ENCODE measurements at regions not wholly inside any gene's neighbourhood (a gene's known extent, or its start where the extent isn't known, plus 50 kb on each side); places are given as distances from the start of the nearest gene placed in this dataset.
A peak's percentile ranks its signal among the peaks of the same experiment; 100 is the strongest.

GRCh38 chr20:58568483-58569240 lies 53.5 kb upstream of the APCDD1L start:
- ATAC-seq (replicated peaks in 6 of 8), result no peak

DNA sequence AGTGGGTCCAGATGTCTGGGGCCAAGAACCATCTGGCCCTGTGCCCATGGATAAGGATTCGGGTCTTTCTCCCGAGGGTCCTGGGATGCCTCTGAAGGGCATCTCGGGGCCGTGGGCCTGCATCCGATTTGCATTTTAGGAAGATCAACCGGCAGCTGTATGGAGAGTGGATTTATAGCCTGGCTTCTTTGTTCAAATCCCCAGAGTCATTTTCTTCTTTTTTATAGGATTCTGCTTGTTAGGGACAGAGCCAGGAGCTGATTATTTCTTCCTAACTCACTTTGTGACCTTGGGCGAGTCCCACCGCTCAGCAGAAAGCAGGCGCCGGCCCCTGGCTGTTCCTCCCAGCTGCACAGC lies 52.9 kb upstream of the APCDD1L start:
- in situ Hi-C loops (cut with MboI; ENCODE audit: low pct_unique_long_range_greater_than_20kb in 2 of 9, low sequenced_read_pairs in 9 of 9, unreplicated experiment in 9 of 9), result no loop called here
- peaks cover 48 to 53% of the 10 kb centered on the region in 2 donors for H3K4me1 ChIP-seq (replicated peaks in 1 of 2)
- WGBS, 10 experiments, result 0 to 90% (median 47%) methylated on average over 1 to 5 of the region's 10 CpGs; no CpG with 5 or more reads in 4 of the 10 experiments
- H3K4me3 ChIP-seq, result no peak overlapping the region
- ATAC-seq (replicated peaks in 6 of 8), result peak in 1 of 8 experiments; percentile 14
- peak overlapping the region in 1 of 2 donors; percentile 44 for H3K27ac ChIP-seq

More at GRCh38 chr20:58568483-58569240, 53.5 kb upstream of the APCDD1L start:
- no peak overlapping the region for H3K4me3 ChIP-seq
- peaks cover 48 to 53% of the 10 kb centered on the region in 2 donors for H3K4me1 ChIP-seq (replicated peaks in 1 of 2)
- in situ Hi-C loops (cut with MboI; ENCODE audit: low pct_unique_long_range_greater_than_20kb in 2 of 9, low sequenced_read_pairs in 9 of 9, unreplicated experiment in 9 of 9), result no loop called here
- 60 to 93% (median 72%) methylated on average over 1 to 11 of the region's 20 CpGs; no CpG with 5 or more reads in 2 of the 10 experiments for WGBS, 10 experiments
- H3K27ac ChIP-seq, result no peak overlapping the region

DNA sequence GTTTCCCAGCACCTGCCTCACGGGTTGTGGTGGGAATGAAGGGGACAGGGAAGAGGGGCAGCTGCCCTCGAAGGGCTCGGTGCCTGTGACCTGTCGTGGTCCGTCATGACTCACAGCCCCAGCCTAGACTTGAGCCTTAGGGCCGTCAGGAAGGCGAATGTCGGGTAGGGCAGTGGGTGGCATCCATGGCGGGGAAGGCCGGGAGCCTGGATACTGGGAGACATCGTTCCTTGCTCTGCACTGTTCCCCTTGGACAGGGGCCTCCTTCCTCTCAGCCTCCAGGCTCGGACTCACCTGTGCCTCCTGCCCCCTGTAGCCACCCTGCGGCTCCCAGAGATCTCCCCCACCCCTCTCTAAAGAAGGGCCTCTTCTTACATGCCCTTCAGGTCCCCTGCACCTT lies 52.2 kb upstream of the APCDD1L start:
- in situ Hi-C loops (cut with MboI; ENCODE audit: low pct_unique_long_range_greater_than_20kb in 2 of 9, low sequenced_read_pairs in 9 of 9, unreplicated experiment in 9 of 9), result no loop called here
- no peak overlapping the region for H3K4me3 ChIP-seq
- peak overlapping the region in 1 of 2 donors; percentile 44 for H3K27ac ChIP-seq
- H3K4me1 ChIP-seq (replicated peaks in 1 of 2), result peaks cover 43 to 48% of the 10 kb centered on the region in 2 donors
- WGBS, 10 experiments, result 95 to 100% (median 95%) methylated on average over 3 to 7 of the region's 13 CpGs; no CpG with 5 or more reads in 7 of the 10 experiments
- no peak for ATAC-seq (replicated peaks in 6 of 8)

- in situ Hi-C loops (cut with MboI; ENCODE audit: low pct_unique_long_range_greater_than_20kb in 2 of 9, low sequenced_read_pairs in 9 of 9, unreplicated experiment in 9 of 9), result no loop called here
- no peak for ATAC-seq (replicated peaks in 6 of 8)
- WGBS, 10 experiments, result 83 to 100% (median 97%) methylated on average over 1 to 4 of the region's 6 CpGs; no CpG with 5 or more reads in 6 of the 10 experiments
These were observed 51.8 kb upstream of the APCDD1L start for GRCh38 chr20:58566981-58567380.

GRCh38 chr20:58565461-58566175 lies 50.4 kb upstream of the APCDD1L start:
- Histone ChIP-seq H3K4me1 (replicated peaks in 1 of 2) (peaks cover 25 to 29% of the 10 kb centered on the region in 2 donors), H3K4me3 (no peak overlapping the region), H3K27ac (no peak overlapping the region)
- ATAC-seq (replicated peaks in 6 of 8), result no peak
- in situ Hi-C loops (cut with MboI; ENCODE audit: low pct_unique_long_range_greater_than_20kb in 2 of 9, low sequenced_read_pairs in 9 of 9, unreplicated experiment in 9 of 9), result no loop called here
- 76 to 100% (median 94%) methylated on average over 3 to 9 of the region's 13 CpGs; no CpG with 5 or more reads in 4 of the 10 experiments for WGBS, 10 experiments

More at GRCh38 chr20:58566981-58567380, 51.8 kb upstream of the APCDD1L start:
- no peak overlapping the region for H3K27ac ChIP-seq
- H3K4me3 ChIP-seq, result no peak overlapping the region
- peaks cover 38 to 43% of the 10 kb centered on the region in 2 donors for H3K4me1 ChIP-seq (replicated peaks in 1 of 2)

All from motor neuron (in vitro differentiated cells).